ENCODE measurements at regions not wholly inside any gene's neighbourhood (a gene's known extent, or its start where the extent isn't known, plus 50 kb on each side); places are given as distances from the start of the nearest gene placed in this dataset.
A peak's percentile ranks its signal among the peaks of the same experiment; 100 is the strongest.
"Not testable (repeated sequence)": the region's sequence is repeated elsewhere in the genome, so short reads cannot be mapped to it uniquely, and the experiment has no call there.

GRCh38 chr9:42984761-42985160, 801.3 kb downstream of the SPATA31A6 start:
- H3K36me3 Mint-ChIP-seq; H3K27me3 ChIP-seq (ENCODE audit: control insufficient read depth in 2 of 2, insufficient read depth in 2 of 2, low read length in 2 of 2); POLR2A ChIA-PET; H3K9me3 ChIP-seq (ENCODE audit: control insufficient read depth in 2 of 3, low read length in 3 of 3); ATAC-seq; H3K27ac Mint-ChIP-seq; H3K4me1 Mint-ChIP-seq; H3K9me3 Mint-ChIP-seq; H3K27me3 Mint-ChIP-seq; DNase-seq; CTCF ChIA-PET; H3K36me3 ChIP-seq (ENCODE audit: control insufficient read depth in 2 of 3, insufficient read depth in 3 of 3, low read length in 3 of 3); H3K27ac ChIP-seq (ENCODE audit: low read depth, low read length); H3K4me1 ChIP-seq (ENCODE audit: control insufficient read depth in 2 of 2, insufficient read depth in 2 of 2, low read length in 2 of 2); H3K4me3 ChIP-seq (ENCODE audit: low read length); intact Hi-C loops (cut with micrococcal nuclease): not testable (repeated sequence)
- H3K4me3 Mint-ChIP-seq = peak overlapping the region in 1 of 10 donors; percentile 2

Measured in naive thymus-derived CD4-positive, alpha-beta T cell (primary cell).